Gastroesophageal sphincter (tissue), 4 donors: ENCODE measurements at regions not wholly inside any gene's neighbourhood (a gene's known extent, or its start where the extent isn't known, plus 50 kb on each side); places are given as distances from the start of the nearest gene placed in this dataset.

Experiments used
- ATAC-seq: fragments of 150-250 bp; one replicate; pipeline ENCODE4 v1.9.1; 2016; ENCODE audit warnings: mild to moderate bottlenecking, moderate library complexity
- H3K27ac ChIP-seq, 4 donors: fragments of 200-600 bp; sonication (generic) in 3 of 4; 1 replicate in 3 of 4; 2 replicates in 1 of 4; pipeline ENCODE4 v1.5.1; 2016 to 2019
- H3K27me3 ChIP-seq: fragments of 200-600 bp; sonication (generic); one replicate; pipeline ENCODE4 v1.5.1; 2019
- H3K36me3 ChIP-seq, 2 donors: fragments of 200-600 bp; sonication (generic); one replicate each; pipeline ENCODE4 v1.5.1; 2019; ENCODE audit warnings: control low read depth in 1 of 2
- H3K4me1 ChIP-seq, 3 donors: fragments of 200-600 bp; sonication (generic); 1 replicate in 2 of 3; 2 replicates in 1 of 3; pipeline ENCODE4 v1.5.1; 2016 to 2019; ENCODE audit warnings: control low read depth in 2 of 3
- H3K4me3 ChIP-seq, 2 donors: fragments of 200-600 bp; sonication (generic); one replicate each; pipeline ENCODE4 v1.5.1; 2019; ENCODE audit warnings: mild to moderate bottlenecking in 1 of 2, moderate library complexity in 1 of 2
- H3K9me3 ChIP-seq, 3 donors: fragments of 200-600 bp; sonication (generic); one replicate each; pipeline ENCODE4 v1.5.1; 2017 to 2019; ENCODE audit warnings: control low read depth in 2 of 3
- CTCF ChIP-seq, 4 experiments: fragments of 200-600 bp in 2 of 4; fragments of 450-650 bp in 2 of 4; sonication (generic) in 1 of 4; IDR thresholded peaks; one replicate each; pipeline ENCODE4 v1.5.1; 2017 to 2019; ENCODE audit warnings: antibody characterized with exemption in 4 of 4, mild to moderate bottlenecking in 2 of 4, moderate library complexity in 2 of 4
- EP300 ChIP-seq: sonication (generic); formaldehyde crosslinking; IDR thresholded peaks from one replicate; pipeline ENCODE4 v1.6.1; 2017; ENCODE audit warnings: antibody characterized with exemption, mild to moderate bottlenecking
- POLR2A ChIP-seq, 2 donors: fragments of 450-650 bp; IDR thresholded peaks; one replicate each; pipeline ENCODE4 v1.6.1; 2017; ENCODE audit warnings: antibody characterized with exemption in 2 of 2, mild to moderate bottlenecking in 2 of 2, moderate library complexity in 1 of 2
- POLR2AphosphoS5 ChIP-seq: sonication (generic); formaldehyde crosslinking; IDR thresholded peaks from one replicate; pipeline ENCODE4 v1.6.1; 2017; ENCODE audit warnings: antibody characterized with exemption
- WGBS, 2 donors: methylation state at CpG; one replicate each; pipeline ENCODE4 v1.1.5; 2018; ENCODE audit warnings: low coverage in 1 of 2; 5-methylcytosine and 5-hydroxymethylcytosine counted together

- TF ChIP-seq CTCF (IDR thresholded peaks at IDR 0.05): no peak
- TF ChIP-seq POLR2AphosphoS5: no peak
- no peak for TF ChIP-seq EP300
- no peak for TF ChIP-seq POLR2A (IDR thresholded peaks at IDR 0.05)
- 40 to 43% methylated on average over 1 to 7 of the region's 7 CpGs for WGBS, 2 donors
- Histone ChIP-seq H3K4me1 (no peaks in the 10 kb centered on the region), H3K36me3 (no peaks in the 10 kb centered on the region), H3K27ac (no peak overlapping the region), H3K9me3 (no peaks in the 10 kb centered on the region), H3K4me3 (no peak overlapping the region), H3K27me3 (no peaks in the 10 kb centered on the region)
- no peak for ATAC-seq
These were observed 62.3 kb upstream of the KLHL29 start for GRCh38 chr2:23322567-23323197.

GRCh38 chr2:23323198-23323916 lies 61.6 kb upstream of the KLHL29 start:
- no peak for ATAC-seq
- 54 to 60% methylated on average over 7 to 19 of the region's 19 CpGs for WGBS, 2 donors
- Histone ChIP-seq H3K4me1 (no peaks in the 10 kb centered on the region), H3K4me3 (no peak overlapping the region), H3K27me3 (no peaks in the 10 kb centered on the region), H3K36me3 (no peaks in the 10 kb centered on the region), H3K9me3 (no peaks in the 10 kb centered on the region), H3K27ac (no peak overlapping the region)
- TF ChIP-seq CTCF (IDR thresholded peaks at IDR 0.05) (no peak), EP300 (no peak), POLR2A (IDR thresholded peaks at IDR 0.05) (no peak), POLR2AphosphoS5 (no peak)

DNA sequence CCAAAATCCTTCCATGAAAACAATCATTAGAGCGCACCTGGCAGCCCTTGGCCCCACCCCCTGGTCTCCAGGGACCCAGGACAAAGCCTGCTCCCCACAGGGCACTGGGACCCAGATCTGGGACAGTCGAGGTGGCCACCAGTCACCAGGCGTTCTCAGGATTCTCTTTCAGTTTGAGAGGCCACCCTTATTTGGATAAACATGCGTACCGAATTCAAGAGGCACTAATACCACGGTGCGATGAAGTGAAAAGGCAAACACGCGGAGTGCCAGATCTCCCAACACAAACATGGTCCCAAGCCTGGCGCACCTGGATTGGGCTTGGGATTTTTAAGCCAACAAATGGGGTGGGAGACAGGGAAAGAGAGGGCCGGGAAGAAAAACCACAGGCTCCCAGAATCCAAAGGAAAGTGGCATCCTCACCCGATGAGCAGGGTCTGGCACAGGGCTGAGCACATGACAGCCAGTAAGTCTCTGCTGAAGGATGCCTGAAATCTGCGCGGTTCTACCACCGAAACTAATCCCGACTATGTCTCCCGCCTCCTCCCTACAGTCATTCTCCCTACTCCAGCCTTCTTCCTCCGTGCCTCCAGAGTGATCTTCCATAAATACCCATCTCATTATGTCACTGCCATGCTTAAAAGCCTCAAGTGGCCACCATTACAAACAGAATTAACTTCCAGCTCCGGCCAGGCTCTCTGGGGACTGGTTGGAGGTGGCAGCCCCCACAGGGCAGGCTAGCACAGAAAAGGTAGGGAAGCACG lies 60.9 kb upstream of the KLHL29 start:
- Histone ChIP-seq H3K4me1 (no peaks in the 10 kb centered on the region), H3K36me3 (no peaks in the 10 kb centered on the region), H3K4me3 (no peak overlapping the region), H3K27me3 (no peaks in the 10 kb centered on the region), H3K9me3 (no peaks in the 10 kb centered on the region), H3K27ac (no peak overlapping the region)
- TF ChIP-seq POLR2AphosphoS5 (no peak), POLR2A (IDR thresholded peaks at IDR 0.05) (no peak), CTCF (IDR thresholded peaks at IDR 0.05) (no peak), EP300 (no peak)
- 90% methylated on average over 8 to 17 of the region's 20 CpGs for WGBS, 2 donors
- ATAC-seq: no peak

DNA sequence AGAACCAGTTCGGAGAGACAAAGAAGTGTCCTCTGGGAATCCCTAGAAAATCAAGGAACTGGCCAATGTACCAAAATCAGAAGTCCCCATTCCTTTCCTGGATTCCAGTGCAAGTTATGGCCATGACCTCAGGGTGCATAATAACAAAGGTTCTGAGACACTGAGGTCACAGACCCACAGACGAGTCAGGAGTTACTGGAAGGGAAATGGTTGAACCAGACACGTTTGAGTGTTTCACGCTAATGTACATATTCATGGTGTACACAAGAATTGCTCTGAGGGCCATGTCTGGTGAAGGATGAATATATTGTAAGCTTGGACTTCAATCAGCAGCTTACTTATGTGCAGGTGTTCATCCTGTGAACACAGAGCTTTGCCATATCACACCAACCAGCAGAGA lies 58.6 kb upstream of the KLHL29 start:
- TF ChIP-seq EP300: no peak
- Histone ChIP-seq H3K4me1 (no peaks in the 10 kb centered on the region), H3K36me3 (no peaks in the 10 kb centered on the region), H3K4me3 (no peak overlapping the region), H3K9me3 (no peaks in the 10 kb centered on the region), H3K27ac (no peak overlapping the region), H3K27me3 (no peaks in the 10 kb centered on the region)
- no peak for ATAC-seq
- 72% methylated on average over 3 of the region's 4 CpGs for WGBS, 2 donors

DNA sequence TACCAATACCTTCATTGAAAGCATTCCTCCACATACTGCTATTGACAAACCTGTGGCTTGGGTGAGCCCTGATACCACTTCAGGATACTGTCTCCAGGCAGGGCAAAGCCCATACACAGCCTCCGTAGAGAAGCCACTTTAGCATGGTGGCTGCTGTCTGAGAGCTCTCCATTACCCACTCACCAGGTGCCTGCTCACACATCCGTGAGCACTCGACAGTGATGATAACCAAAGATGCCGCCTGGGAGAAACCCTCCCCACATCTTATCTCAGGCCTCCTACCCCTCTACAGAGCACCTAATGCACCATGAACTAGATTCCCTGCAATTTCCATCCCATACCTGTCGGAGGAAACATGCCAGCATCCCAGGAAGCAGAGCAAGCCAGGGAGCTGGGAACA lies 57.6 kb upstream of the KLHL29 start:
- WGBS, 2 donors: 77 to 90% methylated on average over 4 to 5 of the region's 5 CpGs
- no peak for ATAC-seq
- TF ChIP-seq EP300 (no peak), POLR2A (IDR thresholded peaks at IDR 0.05) (no peak), POLR2AphosphoS5 (no peak), CTCF (IDR thresholded peaks at IDR 0.05) (no peak)
- Histone ChIP-seq H3K27ac (no peak overlapping the region), H3K27me3 (no peaks in the 10 kb centered on the region), H3K4me3 (no peak overlapping the region), H3K36me3 (no peaks in the 10 kb centered on the region), H3K4me1 (no peaks in the 10 kb centered on the region), H3K9me3 (no peaks in the 10 kb centered on the region)
